Endothelial cell of umbilical vein (primary cell): ENCODE measurements at regions not wholly inside any gene's neighbourhood (a gene's known extent, or its start where the extent isn't known, plus 50 kb on each side); places are given as distances from the start of the nearest gene placed in this dataset.

Source experiments
- BruUV-seq: library from RNA; stranded (reverse); fragments of 400-500 nt; replicated peaks from 2 replicates; lab custom pipeline; 2021; lab: Mats Ljungman, UMichigan
- CTCF ChIA-PET: fragments of 300-600, 350-600 bp; sonication (Branson Sonifier 250); formaldehyde crosslinking; loops from one replicate; lab custom pipeline; 2021; ENCODE audit warnings: antibody characterized with exemption, inconsistent platforms; lab: Charles Lee
- POLR2A ChIA-PET: fragments of 300-600, 350-600 bp; sonication (Branson Sonifier 250); formaldehyde crosslinking; loops from one replicate; lab custom pipeline; 2021; ENCODE audit warnings: antibody characterized with exemption, inconsistent platforms; lab: Charles Lee
- DNase-seq: peaks from one replicate; pipeline ENCODE4 v3.0.0-alpha.2; 2011; ENCODE audit warnings: low read depth, low spot score
- FAIRE-seq: peaks from 2 replicates; lab custom pipeline; 2011; peaks lifted over from hg19 to GRCh38; lab: Jason Lieb, UNC
- H2AFZ ChIP-seq: 2 replicates; pipeline ENCODE4 v1.6.0; 2012; ENCODE audit warnings: low read depth, low read length, control low read depth, inconsistent platforms
- H3K27ac ChIP-seq: 2 replicates; pipeline ENCODE4 v1.5.1; 2011; ENCODE audit warnings: low read depth, mild to moderate bottlenecking, control low read depth, low read length, moderate library complexity; ENCODE audit not compliant: insufficient read depth
- H3K27me3 ChIP-seq, 2 experiments: 2 replicates each; pipeline versions ENCODE4 v1.6.0 to v1.6.1; 2011; ENCODE audit warnings: low read length in 2 of 2, mixed read lengths in 1 of 2; ENCODE audit not compliant: control insufficient read depth in 2 of 2, insufficient read depth in 2 of 2
- H3K36me3 ChIP-seq, 2 experiments: 2 replicates in 1 of 2; 3 replicates in 1 of 2; pipeline ENCODE4 v1.5.1; 2011; ENCODE audit warnings: low read length in 2 of 2, mild to moderate bottlenecking in 1 of 2, moderate library complexity in 1 of 2; ENCODE audit not compliant: control insufficient read depth in 2 of 2, insufficient read depth in 2 of 2; ENCODE audit errors: extremely low read depth in 1 of 2
- H3K4me1 ChIP-seq: 3 replicates; pipeline ENCODE4 v1.5.1; 2011; ENCODE audit warnings: mild to moderate bottlenecking, low read length; ENCODE audit not compliant: control insufficient read depth, insufficient read depth; ENCODE audit errors: extremely low read depth
- H3K4me2 ChIP-seq: 2 replicates; pipeline ENCODE4 v1.6.1; 2011; ENCODE audit warnings: low read length, control low read depth, mixed read lengths; ENCODE audit not compliant: insufficient read depth
- H3K4me3 ChIP-seq, 3 experiments: fragments of 200-600 bp in 1 of 3; sonication (generic), shearing (Covaris generic) in 1 of 3; replicated peaks in 1 of 3; 2 replicates each; pipeline ENCODE4 v1.5.1; 2011 to 2016; ENCODE audit warnings: control low read depth in 3 of 3, low read length in 3 of 3, mild to moderate bottlenecking in 2 of 3, inconsistent platforms in 1 of 3, low read depth in 1 of 3, moderate library complexity in 1 of 3; ENCODE audit not compliant: insufficient read depth in 1 of 3
- H3K79me2 ChIP-seq: 2 replicates; pipeline ENCODE4 v1.6.0; 2012; ENCODE audit warnings: low read length, inconsistent platforms; ENCODE audit not compliant: control insufficient read depth, insufficient read depth
- H3K9ac ChIP-seq: replicated peaks from 2 replicates; pipeline ENCODE3; 2011; ENCODE audit warnings: low read length, control low read depth; ENCODE audit not compliant: insufficient read depth; ENCODE audit errors: extremely low read depth
- H3K9me1 ChIP-seq: replicated peaks from 3 replicates; pipeline ENCODE4 v1.6.0; 2011; ENCODE audit warnings: mild to moderate bottlenecking, low read length; ENCODE audit not compliant: control insufficient read depth, insufficient read depth; ENCODE audit errors: extremely low read depth
- H3K9me3 ChIP-seq: replicated peaks from 2 replicates; pipeline ENCODE4 v1.5.1; 2012; ENCODE audit warnings: low read length, inconsistent platforms; ENCODE audit not compliant: control insufficient read depth, insufficient read depth
- H4K20me1 ChIP-seq: replicated peaks from 2 replicates; pipeline ENCODE3; 2011; ENCODE audit warnings: mild to moderate bottlenecking, low read length; ENCODE audit not compliant: control insufficient read depth, insufficient read depth; ENCODE audit errors: extremely low read depth
- POLR2AphosphoS5 ChIP-seq: IDR thresholded peaks from 2 replicates; pipeline ENCODE4 v1.6.1; 2012; ENCODE audit warnings: low read depth, mild to moderate bottlenecking, control low read depth, low read length, moderate library complexity; ENCODE audit not compliant: insufficient read depth
- dilution Hi-C: fragments of 300-500 bp; cut with MboI; formaldehyde crosslinking; loops from one replicate; pipeline ENCODE4 v1.15.0; 2019; ENCODE audit warnings: low sequenced_read_pairs; ENCODE audit not compliant: extremely low pct_ligation_motif_present
- intact Hi-C: fragments of 100-400 bp; cut with micrococcal nuclease; formaldehyde crosslinking; loops from one replicate; pipeline ENCODE4 v1.10.0; 2022
- TF ChIP-seq, protein P1 (sequence below), 2 donors: IDR thresholded peaks; 1 replicate in 1 of 2; 2 replicates in 1 of 2; pipeline ENCODE4 v1.5.1; 2011; ENCODE audit warnings: low read length in 2 of 2, mild to moderate bottlenecking in 2 of 2, moderate library complexity in 2 of 2, control low read depth in 1 of 2, inconsistent platforms in 1 of 2, low read depth in 1 of 2; ENCODE audit not compliant: insufficient read depth in 1 of 2; ENCODE audit errors: extremely low read depth in 1 of 2
- TF ChIP-seq, protein P2 (sequence below): IDR thresholded peaks from 2 replicates; pipeline ENCODE4 v1.6.1; 2011; ENCODE audit not compliant: insufficient read depth, insufficient read length

DNA sequence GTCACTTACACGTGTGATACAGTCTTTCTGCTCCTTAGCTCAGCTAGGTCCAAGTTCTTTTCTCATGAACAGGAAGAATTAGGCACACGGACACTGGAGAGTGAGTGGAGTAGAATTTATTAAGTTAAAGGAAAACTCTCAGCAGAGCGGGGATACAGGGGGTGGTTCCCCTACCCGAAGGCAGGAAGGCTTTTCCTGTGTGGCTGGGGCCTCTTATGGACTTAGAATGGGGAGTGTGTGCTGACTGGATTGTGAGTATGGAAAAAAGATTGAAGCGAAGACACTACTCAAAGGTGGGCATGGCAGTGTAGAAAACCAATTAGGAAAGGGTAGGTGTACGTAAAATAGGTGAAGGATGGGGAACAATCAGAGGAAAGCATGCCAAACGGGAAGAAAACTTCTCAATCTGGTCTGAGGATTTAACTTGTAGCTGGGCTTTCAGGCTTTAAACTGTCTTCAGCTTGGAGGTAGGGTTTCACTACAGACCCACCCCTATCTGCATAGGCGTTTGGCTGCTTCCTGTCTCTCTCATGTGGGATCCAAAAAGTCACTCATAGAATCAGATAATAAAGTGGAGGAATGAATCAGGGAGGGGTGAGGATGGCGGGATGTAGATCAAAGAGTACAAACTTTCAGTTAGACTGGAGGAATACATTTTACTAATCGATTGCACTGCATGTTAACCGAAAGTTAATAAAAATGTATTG, 104.2 kb downstream of the ANKRD7 start:
- H3K4me3 ChIP-seq = no peak overlapping the region
- POLR2A ChIA-PET = no interaction called here
- H3K27ac ChIP-seq = no peak overlapping the region
- CTCF ChIA-PET = no interaction called here
- TF ChIP-seq, protein P1, sequence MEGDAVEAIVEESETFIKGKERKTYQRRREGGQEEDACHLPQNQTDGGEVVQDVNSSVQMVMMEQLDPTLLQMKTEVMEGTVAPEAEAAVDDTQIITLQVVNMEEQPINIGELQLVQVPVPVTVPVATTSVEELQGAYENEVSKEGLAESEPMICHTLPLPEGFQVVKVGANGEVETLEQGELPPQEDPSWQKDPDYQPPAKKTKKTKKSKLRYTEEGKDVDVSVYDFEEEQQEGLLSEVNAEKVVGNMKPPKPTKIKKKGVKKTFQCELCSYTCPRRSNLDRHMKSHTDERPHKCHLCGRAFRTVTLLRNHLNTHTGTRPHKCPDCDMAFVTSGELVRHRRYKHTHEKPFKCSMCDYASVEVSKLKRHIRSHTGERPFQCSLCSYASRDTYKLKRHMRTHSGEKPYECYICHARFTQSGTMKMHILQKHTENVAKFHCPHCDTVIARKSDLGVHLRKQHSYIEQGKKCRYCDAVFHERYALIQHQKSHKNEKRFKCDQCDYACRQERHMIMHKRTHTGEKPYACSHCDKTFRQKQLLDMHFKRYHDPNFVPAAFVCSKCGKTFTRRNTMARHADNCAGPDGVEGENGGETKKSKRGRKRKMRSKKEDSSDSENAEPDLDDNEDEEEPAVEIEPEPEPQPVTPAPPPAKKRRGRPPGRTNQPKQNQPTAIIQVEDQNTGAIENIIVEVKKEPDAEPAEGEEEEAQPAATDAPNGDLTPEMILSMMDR (IDR thresholded peaks at IDR 0.05; ENCODE audit: extremely low read depth in 1 of 2, insufficient read depth in 1 of 2, low read depth in 1 of 2, low read length in 2 of 2) = no peak
- no peak for TF ChIP-seq POLR2AphosphoS5
- no peak for DNase-seq
- dilution Hi-C loops = no loop called here
- no peaks in the 10 kb centered on the region for H3K79me2 ChIP-seq
- no peaks in the 10 kb centered on the region for H3K36me3 ChIP-seq
- H3K9me3 ChIP-seq = no peaks in the 10 kb centered on the region
- intact Hi-C loops = no loop called here
- H3K4me1 ChIP-seq = no peaks in the 10 kb centered on the region
- no peaks in the 10 kb centered on the region for H3K27me3 ChIP-seq
- no TSS peak for BruUV-seq
- no peak overlapping the region for H2AFZ ChIP-seq
- no peaks in the 10 kb centered on the region for H4K20me1 ChIP-seq
- H3K9ac ChIP-seq = no peak overlapping the region
- H3K9me1 ChIP-seq = no peaks in the 10 kb centered on the region
- H3K4me2 ChIP-seq = no peak overlapping the region
- no peak for FAIRE-seq

DNA sequence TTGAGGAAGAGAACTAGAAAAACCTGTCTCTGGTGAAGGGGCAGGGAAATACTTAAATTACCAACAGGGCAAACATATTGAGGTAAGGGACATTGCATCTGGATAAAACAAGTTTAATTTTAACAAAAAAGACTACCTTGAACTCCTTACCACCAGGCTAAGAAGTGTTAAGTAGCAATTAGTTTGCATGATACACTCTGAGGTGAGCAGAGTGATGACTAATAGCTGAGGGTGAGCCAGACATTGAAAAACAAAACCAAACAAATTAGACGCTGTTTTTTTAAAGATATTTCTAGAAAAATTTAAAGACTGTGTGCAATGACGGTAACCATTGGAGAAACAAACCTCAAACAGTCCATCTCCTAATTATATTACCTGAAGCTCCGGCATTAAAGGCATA, 105.9 kb downstream of the ANKRD7 start:
- Histone ChIP-seq H3K9ac (no peak overlapping the region), H3K4me1 (no peaks in the 10 kb centered on the region), H3K27me3 (no peaks in the 10 kb centered on the region), H3K79me2 (no peaks in the 10 kb centered on the region), H3K36me3 (no peaks in the 10 kb centered on the region), H3K4me3 (no peak overlapping the region), H3K9me3 (no peaks in the 10 kb centered on the region), H4K20me1 (no peaks in the 10 kb centered on the region), H2AFZ (no peak overlapping the region), H3K27ac (no peak overlapping the region), H3K4me2 (no peak overlapping the region), H3K9me1 (no peaks in the 10 kb centered on the region)
- TF ChIP-seq, protein P2, sequence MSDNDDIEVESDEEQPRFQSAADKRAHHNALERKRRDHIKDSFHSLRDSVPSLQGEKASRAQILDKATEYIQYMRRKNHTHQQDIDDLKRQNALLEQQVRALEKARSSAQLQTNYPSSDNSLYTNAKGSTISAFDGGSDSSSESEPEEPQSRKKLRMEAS = no peak
- no peak for TF ChIP-seq POLR2AphosphoS5
- intact Hi-C loops = no loop called here
- ChIA-PET POLR2A (no interaction called here), CTCF (no interaction called here)
- dilution Hi-C loops = no loop called here
- DNase-seq (no peak), FAIRE-seq (no peak)
- BruUV-seq = no TSS peak
